Osteoblast (primary cell): ENCODE measurements at regions not wholly inside any gene's neighbourhood (a gene's known extent, or its start where the extent isn't known, plus 50 kb on each side); places are given as distances from the start of the nearest gene placed in this dataset.

Experiments
- DNase-seq: peaks from one replicate; pipeline ENCODE4 v3.0.0; 2011; ENCODE audit warnings: low spot score, mixed read lengths; ENCODE audit not compliant: insufficient read length; ENCODE audit errors: missing footprints
- H2AFZ ChIP-seq: 2 replicates; pipeline ENCODE4 v1.6.0; 2011; ENCODE audit warnings: mild to moderate bottlenecking, low read length
- H3K27ac ChIP-seq: 2 replicates; pipeline ENCODE4 v1.5.1; 2011; ENCODE audit warnings: mild to moderate bottlenecking, low read depth, low read length, moderate library complexity
- H3K27me3 ChIP-seq: 2 replicates; pipeline ENCODE4 v1.6.0; 2012; ENCODE audit warnings: mild to moderate bottlenecking, control low read depth, inconsistent platforms, low read length, moderate library complexity; ENCODE audit not compliant: insufficient read depth
- H3K36me3 ChIP-seq: 2 replicates; pipeline ENCODE4 v1.5.1; 2011; ENCODE audit warnings: mild to moderate bottlenecking, low read length, control low read depth, moderate library complexity; ENCODE audit not compliant: insufficient read depth
- H3K4me1 ChIP-seq: 2 replicates; pipeline ENCODE4 v1.5.1; 2011; ENCODE audit warnings: mild to moderate bottlenecking, low read length, control low read depth, moderate library complexity; ENCODE audit not compliant: insufficient read depth
- H3K4me2 ChIP-seq: 2 replicates; pipeline ENCODE4 v1.6.0; 2011; ENCODE audit warnings: mild to moderate bottlenecking, low read length; ENCODE audit not compliant: insufficient read depth
- H3K4me3 ChIP-seq: fragments of 200-600 bp; sonication (generic); 3 replicates; pipeline ENCODE4 v1.5.1; 2012; ENCODE audit warnings: mild to moderate bottlenecking, low read length, inconsistent platforms; ENCODE audit not compliant: insufficient read depth
- H3K79me2 ChIP-seq: 2 replicates; pipeline ENCODE4 v1.6.0; 2012; ENCODE audit warnings: mild to moderate bottlenecking, low read length, control low read depth, inconsistent platforms; ENCODE audit not compliant: insufficient read depth
- H3K9me3 ChIP-seq: 2 replicates; pipeline ENCODE4 v1.5.1; 2011; ENCODE audit warnings: low read depth, low read length, control low read depth
- H4K20me1 ChIP-seq: 2 replicates; pipeline ENCODE4 v1.6.0; 2012; ENCODE audit warnings: mild to moderate bottlenecking, low read length, control low read depth; ENCODE audit not compliant: insufficient read depth
- TF ChIP-seq, protein P1 (sequence below): IDR thresholded peaks from 2 replicates; pipeline ENCODE4 v1.5.1; 2011; ENCODE audit warnings: mild to moderate bottlenecking, low read depth, low read length, moderate library complexity; ENCODE audit errors: extremely low read depth

GRCh38 chr2:34161549-34161948, 562.5 kb upstream of the FAM98A start:
- no peak overlapping the region for H2AFZ ChIP-seq
- TF ChIP-seq, protein P1, sequence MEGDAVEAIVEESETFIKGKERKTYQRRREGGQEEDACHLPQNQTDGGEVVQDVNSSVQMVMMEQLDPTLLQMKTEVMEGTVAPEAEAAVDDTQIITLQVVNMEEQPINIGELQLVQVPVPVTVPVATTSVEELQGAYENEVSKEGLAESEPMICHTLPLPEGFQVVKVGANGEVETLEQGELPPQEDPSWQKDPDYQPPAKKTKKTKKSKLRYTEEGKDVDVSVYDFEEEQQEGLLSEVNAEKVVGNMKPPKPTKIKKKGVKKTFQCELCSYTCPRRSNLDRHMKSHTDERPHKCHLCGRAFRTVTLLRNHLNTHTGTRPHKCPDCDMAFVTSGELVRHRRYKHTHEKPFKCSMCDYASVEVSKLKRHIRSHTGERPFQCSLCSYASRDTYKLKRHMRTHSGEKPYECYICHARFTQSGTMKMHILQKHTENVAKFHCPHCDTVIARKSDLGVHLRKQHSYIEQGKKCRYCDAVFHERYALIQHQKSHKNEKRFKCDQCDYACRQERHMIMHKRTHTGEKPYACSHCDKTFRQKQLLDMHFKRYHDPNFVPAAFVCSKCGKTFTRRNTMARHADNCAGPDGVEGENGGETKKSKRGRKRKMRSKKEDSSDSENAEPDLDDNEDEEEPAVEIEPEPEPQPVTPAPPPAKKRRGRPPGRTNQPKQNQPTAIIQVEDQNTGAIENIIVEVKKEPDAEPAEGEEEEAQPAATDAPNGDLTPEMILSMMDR, result no peak
- no peaks in the 10 kb centered on the region for H4K20me1 ChIP-seq
- no peak for DNase-seq
- H3K36me3 ChIP-seq, result no peaks in the 10 kb centered on the region
- H3K4me2 ChIP-seq, result no peak overlapping the region
- H3K4me3 ChIP-seq, result no peak overlapping the region
- H3K27me3 ChIP-seq, result no peaks in the 10 kb centered on the region
- H3K79me2 ChIP-seq, result no peaks in the 10 kb centered on the region
- no peak overlapping the region for H3K27ac ChIP-seq
- no peaks in the 10 kb centered on the region for H3K9me3 ChIP-seq
- no peaks in the 10 kb centered on the region for H3K4me1 ChIP-seq

GRCh38 chr2:34159901-34160300, 560.8 kb upstream of the FAM98A start:
- no peak overlapping the region for H2AFZ ChIP-seq
- H4K20me1 ChIP-seq, result no peaks in the 10 kb centered on the region
- TF ChIP-seq, protein P1, result no peak
- no peaks in the 10 kb centered on the region for H3K36me3 ChIP-seq
- H3K79me2 ChIP-seq, result no peaks in the 10 kb centered on the region
- H3K4me3 ChIP-seq, result no peak overlapping the region
- no peak for DNase-seq
- H3K27ac ChIP-seq, result no peak overlapping the region
- no peaks in the 10 kb centered on the region for H3K27me3 ChIP-seq
- H3K4me2 ChIP-seq, result no peak overlapping the region
- no peaks in the 10 kb centered on the region for H3K9me3 ChIP-seq
- no peaks in the 10 kb centered on the region for H3K4me1 ChIP-seq

- Histone ChIP-seq H3K4me1 (no peaks in the 10 kb centered on the region), H3K4me3 (no peak overlapping the region), H3K4me2 (no peak overlapping the region), H3K27ac (no peak overlapping the region), H3K36me3 (no peaks in the 10 kb centered on the region), H3K9me3 (no peaks in the 10 kb centered on the region), H3K79me2 (no peaks in the 10 kb centered on the region), H2AFZ (no peak overlapping the region), H4K20me1 (no peaks in the 10 kb centered on the region), H3K27me3 (no peaks in the 10 kb centered on the region)
- DNase-seq, result no peak
- TF ChIP-seq, protein P1, result no peak
These were observed 554.4 kb upstream of the FAM98A start for GRCh38 chr2:34153484-34153883.

DNA sequence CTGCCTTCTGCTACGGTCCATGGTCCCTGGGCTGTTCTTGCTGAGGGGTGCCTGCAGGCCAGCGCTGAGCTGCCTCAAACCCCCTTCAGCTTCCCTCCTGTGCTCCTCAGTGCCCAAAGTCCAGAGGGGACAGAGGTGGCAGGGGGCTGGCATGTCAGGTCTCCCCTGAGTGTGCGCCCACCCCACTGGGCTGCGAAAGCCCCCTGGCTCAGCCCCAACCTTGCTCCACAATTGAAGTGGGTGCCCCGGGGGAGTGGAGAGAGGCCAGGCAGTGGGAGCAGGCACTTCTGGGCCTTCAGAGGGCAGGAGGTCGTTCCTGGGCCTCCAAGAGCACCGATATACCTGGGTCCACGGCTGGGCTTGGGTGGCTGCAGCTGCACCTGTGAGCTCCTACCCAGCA, 548.7 kb upstream of the FAM98A start:
- TF ChIP-seq, protein P1, result no peak
- no peak overlapping the region for H3K4me2 ChIP-seq
- no peaks in the 10 kb centered on the region for H3K36me3 ChIP-seq
- H3K4me1 ChIP-seq, result no peaks in the 10 kb centered on the region
- no peak overlapping the region for H3K27ac ChIP-seq
- no peaks in the 10 kb centered on the region for H4K20me1 ChIP-seq
- no peaks in the 10 kb centered on the region for H3K9me3 ChIP-seq
- H2AFZ ChIP-seq, result no peak overlapping the region
- H3K79me2 ChIP-seq, result no peaks in the 10 kb centered on the region
- no peak for DNase-seq
- no peak overlapping the region for H3K4me3 ChIP-seq
- no peaks in the 10 kb centered on the region for H3K27me3 ChIP-seq
